AG04449 (cell line): ENCODE measurements at regions not wholly inside any gene's neighbourhood (a gene's known extent, or its start where the extent isn't known, plus 50 kb on each side); places are given as distances from the start of the nearest gene placed in this dataset.

Source experiments
- CTCF ChIA-PET: fragments of 350-600 bp; formaldehyde crosslinking; extraction: SDS; loops from one replicate; lab custom pipeline; 2021; ENCODE audit warnings: antibody characterized with exemption; lab: Yijun Ruan, JAX
- POLR2A ChIA-PET: fragments of 400-600, 350-600 bp; formaldehyde crosslinking; extraction: SDS; loops from one replicate; lab custom pipeline; 2020; ENCODE audit warnings: antibody characterized with exemption, inconsistent platforms; lab: Yijun Ruan, JAX
- DNase-seq: peaks from one replicate; pipeline ENCODE4 v3.0.0-alpha.2; 2010; ENCODE audit warnings: low read depth, low spot score
- H3K4me3 ChIP-seq: 2 replicates; pipeline ENCODE4 v1.5.1; 2011; ENCODE audit warnings: low read depth, mild to moderate bottlenecking, control low read depth, low read length
- TF ChIP-seq, protein P1 (sequence below): IDR thresholded peaks from one replicate; pipeline ENCODE4 v1.5.1; 2011; ENCODE audit warnings: mild to moderate bottlenecking, moderate library complexity, low read length, control low read depth, inconsistent platforms; ENCODE audit not compliant: insufficient read depth; ENCODE audit errors: missing control alignments

GRCh38 chr2:217261452-217261851 is 401.6 kb upstream of the TNP1 start:
- CTCF ChIA-PET, result interaction anchor here (1.2 kb wide), 1 partner anchor 8 kb away, joined by 3 read pairs; no protein-coding TSS in a partner anchor
- POLR2A ChIA-PET, result no interaction called here
- TF ChIP-seq, protein P1, sequence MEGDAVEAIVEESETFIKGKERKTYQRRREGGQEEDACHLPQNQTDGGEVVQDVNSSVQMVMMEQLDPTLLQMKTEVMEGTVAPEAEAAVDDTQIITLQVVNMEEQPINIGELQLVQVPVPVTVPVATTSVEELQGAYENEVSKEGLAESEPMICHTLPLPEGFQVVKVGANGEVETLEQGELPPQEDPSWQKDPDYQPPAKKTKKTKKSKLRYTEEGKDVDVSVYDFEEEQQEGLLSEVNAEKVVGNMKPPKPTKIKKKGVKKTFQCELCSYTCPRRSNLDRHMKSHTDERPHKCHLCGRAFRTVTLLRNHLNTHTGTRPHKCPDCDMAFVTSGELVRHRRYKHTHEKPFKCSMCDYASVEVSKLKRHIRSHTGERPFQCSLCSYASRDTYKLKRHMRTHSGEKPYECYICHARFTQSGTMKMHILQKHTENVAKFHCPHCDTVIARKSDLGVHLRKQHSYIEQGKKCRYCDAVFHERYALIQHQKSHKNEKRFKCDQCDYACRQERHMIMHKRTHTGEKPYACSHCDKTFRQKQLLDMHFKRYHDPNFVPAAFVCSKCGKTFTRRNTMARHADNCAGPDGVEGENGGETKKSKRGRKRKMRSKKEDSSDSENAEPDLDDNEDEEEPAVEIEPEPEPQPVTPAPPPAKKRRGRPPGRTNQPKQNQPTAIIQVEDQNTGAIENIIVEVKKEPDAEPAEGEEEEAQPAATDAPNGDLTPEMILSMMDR, result no peak
- H3K4me3 ChIP-seq, result no peak overlapping the region
- DNase-seq, result no peak

GRCh38 chr2:217260441-217261115 is 400.7 kb upstream of the TNP1 start:
- H3K4me3 ChIP-seq, result no peak overlapping the region
- CTCF ChIA-PET, result interaction anchor here (1.2 kb wide), 2 partner anchors 8 to 9 kb away, joined by 3 read pairs; no protein-coding TSS in a partner anchor
- POLR2A ChIA-PET, result no interaction called here
- TF ChIP-seq, protein P1, result no peak
- no peak for DNase-seq

DNA sequence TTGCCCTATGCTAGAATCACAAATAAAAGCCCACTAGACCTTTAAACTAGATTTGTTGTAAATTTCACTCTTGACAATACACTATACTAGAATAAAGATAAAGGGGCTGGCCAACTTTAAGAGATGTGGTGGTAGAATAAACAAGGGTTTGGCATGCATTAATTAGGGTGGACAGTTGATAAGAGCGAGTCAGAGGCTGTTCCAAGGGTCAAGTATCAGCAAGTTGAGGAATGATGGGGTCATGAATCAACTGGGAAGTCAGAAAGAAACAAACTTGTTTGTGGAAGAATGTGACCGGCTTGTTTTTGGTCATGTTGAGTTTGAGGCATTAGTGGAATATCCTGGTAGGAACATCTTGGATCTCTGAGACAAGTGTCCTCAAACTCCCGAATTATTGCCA is 398.3 kb upstream of the TNP1 start:
- H3K4me3 ChIP-seq, result no peak overlapping the region
- TF ChIP-seq, protein P1, result no peak
- ChIA-PET CTCF (interaction anchor here (0.9 kb wide), 1 partner anchor 104 kb away, joined by 3 read pairs; no protein-coding TSS in a partner anchor), POLR2A (no interaction called here)
- DNase-seq, result no peak

- ChIA-PET CTCF (interaction anchor here (0.9 to 1.7 kb wide), 3 partner anchors 90 to 254 kb away, joined by 3 to 5 read pairs (median 4); no protein-coding TSS in a partner anchor), POLR2A (no interaction called here)
Observed at GRCh38 chr2:217256251-217256650, 396.4 kb upstream of the TNP1 start.

DNA sequence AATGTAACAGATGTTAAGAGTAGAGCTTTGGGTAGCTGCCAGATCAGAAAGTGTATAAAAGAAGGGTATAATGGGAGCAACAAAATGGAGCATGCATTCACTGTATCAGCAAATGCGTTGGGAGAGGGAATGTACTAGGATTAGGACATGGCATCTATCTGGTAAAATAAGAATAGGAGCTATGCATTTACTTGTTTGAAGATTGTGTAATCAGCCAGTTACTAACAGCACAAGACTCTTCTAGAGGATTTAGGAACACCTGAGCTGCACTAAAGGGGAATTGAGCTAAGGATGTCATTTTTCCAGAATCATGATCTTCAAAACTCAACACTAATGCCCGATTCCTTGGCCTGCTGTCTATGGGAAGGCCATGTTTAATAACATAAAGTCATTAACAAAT is 394.2 kb upstream of the TNP1 start:
- ChIA-PET CTCF (interaction anchor here (1.1 to 1.5 kb wide), 2 partner anchors 257 to 459 kb away, joined by 3 to 4 read pairs; no protein-coding TSS in a partner anchor), POLR2A (no interaction called here)
- H3K4me3 ChIP-seq, result no peak overlapping the region
- no peak for DNase-seq
- TF ChIP-seq, protein P1, result no peak

More at GRCh38 chr2:217256251-217256650, 396.4 kb upstream of the TNP1 start:
- no peak overlapping the region for H3K4me3 ChIP-seq
- peak; percentile 67 for DNase-seq
- TF ChIP-seq, protein P1, result no peak

GRCh38 chr2:217252181-217252580 is 392.3 kb upstream of the TNP1 start:
- H3K4me3 ChIP-seq, result no peak overlapping the region
- ChIA-PET CTCF (interaction anchor here (1.3 kb wide), 1 partner anchor 22 kb away, joined by 4 read pairs; no protein-coding TSS in a partner anchor), POLR2A (no interaction called here)
- DNase-seq, result no peak
- TF ChIP-seq, protein P1, result no peak
